ENCODE measurements at regions not wholly inside any gene's neighbourhood (a gene's known extent, or its start where the extent isn't known, plus 50 kb on each side); places are given as distances from the start of the nearest gene placed in this dataset.

GRCh38 chr1:223456747-223457146, 63.5 kb downstream of the CCDC185 start:
- ChIA-PET CTCF (interaction anchor here (0.6 kb wide), 1 partner anchor 375 kb away, joined by 3 read pairs; no protein-coding TSS in a partner anchor), POLR2A (no interaction called here)
- Histone ChIP-seq H3K36me3 (ENCODE audit: control insufficient read depth in 2 of 2, insufficient read depth in 1 of 2, low read length in 2 of 2) (no peaks in the 10 kb centered on the region), H3K27ac (ENCODE audit: extremely low read depth, low read depth, low read length) (no peak overlapping the region), H3K4me1 (ENCODE audit: control insufficient read depth, insufficient read depth, low read length) (no peaks in the 10 kb centered on the region), H3K9me3 (ENCODE audit: control insufficient read depth, insufficient read depth, low read depth, low read length) (no peaks in the 10 kb centered on the region), H3K4me3 (ENCODE audit: low read depth, low read length) (no peak overlapping the region)
- TF ChIP-seq ZFP69B (tag by site-specific recombination; IDR thresholded peaks at IDR 0.05) (no peak), YY2 (tag by site-specific recombination; IDR thresholded peaks at IDR 0.05) (no peak), ZSCAN23 (tag by site-specific recombination; IDR thresholded peaks at IDR 0.05) (no peak), ZNF776 (tag by site-specific recombination; IDR thresholded peaks at IDR 0.05; ENCODE audit: borderline replicate concordance) (no peak), ZNF561 (tag by site-specific recombination; IDR thresholded peaks at IDR 0.05; ENCODE audit: borderline replicate concordance) (no peak), KLF17 (tag by site-specific recombination; IDR thresholded peaks at IDR 0.05) (no peak), ZBTB7A (tag by site-specific recombination; IDR thresholded peaks at IDR 0.05; ENCODE audit: low read depth) (no peak), SP3 (tag by site-specific recombination; IDR thresholded peaks at IDR 0.05) (no peak), ZBTB8A (tag by site-specific recombination; IDR thresholded peaks at IDR 0.05) (no peak)

GRCh38 chr1:223460566-223461189, 67.5 kb downstream of the CCDC185 start:
- no peak overlapping the region for H3K27ac ChIP-seq (ENCODE audit: extremely low read depth, low read depth, low read length)
- ChIA-PET CTCF (interaction anchor here (0.6 to 1.0 kb wide), 3 partner anchors 40 to 219 kb away, joined by 3 to 6 read pairs (median 4); no protein-coding TSS in a partner anchor), POLR2A (no interaction called here)
- H3K4me3 ChIP-seq (ENCODE audit: low read depth, low read length): no peak overlapping the region
- TF ChIP-seq ZNF571 (tag by site-specific recombination; IDR thresholded peaks at IDR 0.05) (no peak), ZNF626 (tag by site-specific recombination; IDR thresholded peaks at IDR 0.05) (no peak), KLF9 (tag by site-specific recombination; IDR thresholded peaks at IDR 0.05; ENCODE audit: low read depth) (no peak), ZNF521 (tag by site-specific recombination; IDR thresholded peaks at IDR 0.05) (no peak), ZBTB10 (tag by site-specific recombination; IDR thresholded peaks at IDR 0.05) (no peak), ZNF518A (tag by site-specific recombination; conservative IDR thresholded peaks at IDR 0.05; ENCODE audit: low read depth) (no peak), ZNF211 (tag by site-specific recombination; IDR thresholded peaks at IDR 0.05; ENCODE audit: low read depth) (no peak), ZFP41 (tag by site-specific recombination; IDR thresholded peaks at IDR 0.05; ENCODE audit: borderline replicate concordance) (no peak), KLF1 (tag by site-specific recombination; IDR thresholded peaks at IDR 0.05) (no peak), SETDB1 (IDR thresholded peaks at IDR 0.05; ENCODE audit: insufficient read length, low read length) (no peak), ZNF555 (tag by site-specific recombination; conservative IDR thresholded peaks at IDR 0.05) (no peak), ZNF600 (tag by site-specific recombination; IDR thresholded peaks at IDR 0.05) (no peak), ZBTB44 (tag by site-specific recombination; IDR thresholded peaks at IDR 0.05) (no peak)
- H3K9me3 ChIP-seq (ENCODE audit: control insufficient read depth, insufficient read depth, low read depth, low read length): no peaks in the 10 kb centered on the region
- H3K4me1 ChIP-seq (ENCODE audit: control insufficient read depth, insufficient read depth, low read length): 0 out of 2 replicates have a peak, but pooled peaks cover 2% of the 10 kb centered on the region
- no peaks in the 10 kb centered on the region for H3K36me3 ChIP-seq (ENCODE audit: control insufficient read depth in 2 of 2, insufficient read depth in 1 of 2, low read length in 2 of 2)

Measured in HEK293 (cell line).